ENCODE measurements at regions not wholly inside any gene's neighbourhood (a gene's known extent, or its start where the extent isn't known, plus 50 kb on each side); places are given as distances from the start of the nearest gene placed in this dataset.

GRCh38 chr7:16365952-16366351 lies 55.4 kb downstream of the CRPPA start:
- TF ChIP-seq, protein P1, sequence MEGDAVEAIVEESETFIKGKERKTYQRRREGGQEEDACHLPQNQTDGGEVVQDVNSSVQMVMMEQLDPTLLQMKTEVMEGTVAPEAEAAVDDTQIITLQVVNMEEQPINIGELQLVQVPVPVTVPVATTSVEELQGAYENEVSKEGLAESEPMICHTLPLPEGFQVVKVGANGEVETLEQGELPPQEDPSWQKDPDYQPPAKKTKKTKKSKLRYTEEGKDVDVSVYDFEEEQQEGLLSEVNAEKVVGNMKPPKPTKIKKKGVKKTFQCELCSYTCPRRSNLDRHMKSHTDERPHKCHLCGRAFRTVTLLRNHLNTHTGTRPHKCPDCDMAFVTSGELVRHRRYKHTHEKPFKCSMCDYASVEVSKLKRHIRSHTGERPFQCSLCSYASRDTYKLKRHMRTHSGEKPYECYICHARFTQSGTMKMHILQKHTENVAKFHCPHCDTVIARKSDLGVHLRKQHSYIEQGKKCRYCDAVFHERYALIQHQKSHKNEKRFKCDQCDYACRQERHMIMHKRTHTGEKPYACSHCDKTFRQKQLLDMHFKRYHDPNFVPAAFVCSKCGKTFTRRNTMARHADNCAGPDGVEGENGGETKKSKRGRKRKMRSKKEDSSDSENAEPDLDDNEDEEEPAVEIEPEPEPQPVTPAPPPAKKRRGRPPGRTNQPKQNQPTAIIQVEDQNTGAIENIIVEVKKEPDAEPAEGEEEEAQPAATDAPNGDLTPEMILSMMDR (IDR thresholded peaks at IDR 0.05; ENCODE audit: insufficient read depth, low read depth, low read length), result no peak
- no peak for TF ChIP-seq EZH2 (IDR thresholded peaks at IDR 0.05; ENCODE audit: insufficient read depth, low read length)

Measured in astrocyte (in vitro differentiated cells and primary cell).